GM06990 (cell line): ENCODE measurements at regions not wholly inside any gene's neighbourhood (a gene's known extent, or its start where the extent isn't known, plus 50 kb on each side); places are given as distances from the start of the nearest gene placed in this dataset.

Experiments
- DNase-seq: peaks from one replicate; pipeline ENCODE4 v3.0.0-alpha.2; 2011; ENCODE audit not compliant: insufficient read length; ENCODE audit errors: extremely low read depth
- H3K27me3 ChIP-seq: replicated peaks from 2 replicates; pipeline ENCODE4 v1.6.0; 2011; ENCODE audit warnings: low read length; ENCODE audit not compliant: control insufficient read depth, insufficient read depth
- H3K36me3 ChIP-seq: 2 replicates; pipeline ENCODE4 v1.5.1; 2011; ENCODE audit warnings: low read length; ENCODE audit not compliant: control insufficient read depth, insufficient read depth
- H3K4me3 ChIP-seq: replicated peaks from 2 replicates; pipeline ENCODE4 v1.5.1; 2011; ENCODE audit warnings: low read depth, mild to moderate bottlenecking, control low read depth, low read length
- TF ChIP-seq, protein P1 (sequence below): IDR thresholded peaks from 2 replicates; pipeline ENCODE4 v1.5.1; 2011; ENCODE audit warnings: low read length, control low read depth, mild to moderate bottlenecking, inconsistent platforms; ENCODE audit not compliant: insufficient read depth, poor library complexity, severe bottlenecking

DNA sequence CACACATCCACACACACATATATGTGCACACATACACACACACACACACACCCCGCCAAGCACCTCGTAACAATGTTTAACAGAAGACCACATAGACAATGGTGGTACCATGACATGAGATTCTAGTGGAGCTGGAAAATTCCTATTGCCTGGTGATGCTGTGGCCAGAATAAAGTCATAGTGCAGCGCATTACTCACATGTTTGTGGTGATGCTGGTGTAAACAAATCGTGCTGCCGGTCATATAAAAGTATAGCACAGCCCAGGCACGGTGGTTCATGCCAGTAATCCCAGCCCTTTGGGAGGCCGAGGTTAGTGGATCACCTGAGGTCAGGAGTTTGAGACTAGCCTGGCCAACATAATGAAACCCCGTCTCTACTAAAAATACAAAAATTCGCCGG, 275.2 kb downstream of the TRIML1 start:
- H3K36me3 ChIP-seq: no peaks in the 10 kb centered on the region
- no peak overlapping the region for H3K4me3 ChIP-seq
- no peak for DNase-seq
- TF ChIP-seq, protein P1, sequence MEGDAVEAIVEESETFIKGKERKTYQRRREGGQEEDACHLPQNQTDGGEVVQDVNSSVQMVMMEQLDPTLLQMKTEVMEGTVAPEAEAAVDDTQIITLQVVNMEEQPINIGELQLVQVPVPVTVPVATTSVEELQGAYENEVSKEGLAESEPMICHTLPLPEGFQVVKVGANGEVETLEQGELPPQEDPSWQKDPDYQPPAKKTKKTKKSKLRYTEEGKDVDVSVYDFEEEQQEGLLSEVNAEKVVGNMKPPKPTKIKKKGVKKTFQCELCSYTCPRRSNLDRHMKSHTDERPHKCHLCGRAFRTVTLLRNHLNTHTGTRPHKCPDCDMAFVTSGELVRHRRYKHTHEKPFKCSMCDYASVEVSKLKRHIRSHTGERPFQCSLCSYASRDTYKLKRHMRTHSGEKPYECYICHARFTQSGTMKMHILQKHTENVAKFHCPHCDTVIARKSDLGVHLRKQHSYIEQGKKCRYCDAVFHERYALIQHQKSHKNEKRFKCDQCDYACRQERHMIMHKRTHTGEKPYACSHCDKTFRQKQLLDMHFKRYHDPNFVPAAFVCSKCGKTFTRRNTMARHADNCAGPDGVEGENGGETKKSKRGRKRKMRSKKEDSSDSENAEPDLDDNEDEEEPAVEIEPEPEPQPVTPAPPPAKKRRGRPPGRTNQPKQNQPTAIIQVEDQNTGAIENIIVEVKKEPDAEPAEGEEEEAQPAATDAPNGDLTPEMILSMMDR: no peak
- no peaks in the 10 kb centered on the region for H3K27me3 ChIP-seq

DNA sequence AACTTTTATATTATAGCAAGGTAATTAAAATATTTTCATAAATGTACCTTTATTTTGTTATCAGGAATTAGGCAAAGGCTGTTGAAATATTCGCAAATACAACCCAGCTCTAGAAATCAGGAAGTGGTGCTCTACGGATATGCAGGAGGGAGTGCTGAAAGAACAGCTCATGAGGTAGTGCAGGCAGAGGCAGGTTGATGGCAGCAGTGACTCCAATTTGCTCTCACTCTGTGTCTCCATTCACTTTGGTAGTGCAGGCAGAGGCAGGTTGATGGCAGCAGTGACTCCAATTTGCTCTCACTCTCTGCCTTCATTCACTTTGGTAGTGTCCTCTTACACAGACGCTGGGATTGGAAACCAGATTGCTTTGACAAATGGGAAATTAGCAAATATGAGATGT, 277.9 kb downstream of the TRIML1 start:
- no peak for DNase-seq

DNA sequence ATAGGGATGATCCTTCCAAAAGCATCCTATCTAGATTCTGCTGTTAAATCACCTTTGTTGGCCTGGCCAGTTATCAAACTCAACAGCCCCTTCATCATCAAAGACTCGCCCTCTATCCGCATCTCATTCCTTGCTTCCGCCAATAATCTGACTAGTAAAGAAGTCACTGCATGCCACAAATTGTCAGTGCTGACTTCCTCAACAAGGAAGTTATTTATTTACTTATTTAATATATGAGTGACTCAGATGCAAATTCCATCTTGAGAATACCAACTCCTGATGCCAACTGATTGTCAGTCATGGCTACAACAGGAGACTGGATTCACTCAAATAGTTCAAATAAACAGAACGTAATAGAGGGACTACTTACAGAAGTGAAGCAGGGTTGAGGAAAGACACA, 283.8 kb downstream of the TRIML1 start:
- TF ChIP-seq, protein P1: no peak
- no peak for DNase-seq
- H3K36me3 ChIP-seq: no peaks in the 10 kb centered on the region
- no peaks in the 10 kb centered on the region for H3K27me3 ChIP-seq
- H3K4me3 ChIP-seq: no peak overlapping the region

More for the DNA sequence above, 277.9 kb downstream of the TRIML1 start:
- Histone ChIP-seq H3K27me3 (no peaks in the 10 kb centered on the region), H3K36me3 (no peaks in the 10 kb centered on the region), H3K4me3 (no peak overlapping the region)
- TF ChIP-seq, protein P1: no peak

DNA sequence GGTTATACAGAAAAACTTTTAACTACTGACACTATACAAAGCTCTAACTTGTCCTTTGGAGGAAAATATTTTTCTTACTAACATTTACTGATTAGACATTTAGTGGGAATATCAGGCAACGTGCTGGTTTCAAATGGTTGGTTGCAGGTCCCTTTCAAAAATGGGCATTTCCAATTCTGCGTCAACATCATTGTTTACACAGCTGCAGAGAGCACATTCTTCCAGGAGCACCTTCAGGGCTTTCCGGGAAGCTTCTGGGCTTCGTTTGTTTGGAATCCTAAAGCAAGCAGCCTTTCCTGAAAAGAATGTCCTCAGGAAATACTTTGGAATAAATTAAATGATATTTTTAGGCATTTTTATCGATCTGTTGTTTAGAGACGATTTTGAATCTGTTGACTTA, 289.7 kb downstream of the TRIML1 start:
- H3K4me3 ChIP-seq: no peak overlapping the region
- H3K27me3 ChIP-seq: no peaks in the 10 kb centered on the region
- H3K36me3 ChIP-seq: no peaks in the 10 kb centered on the region
- TF ChIP-seq, protein P1: no peak
- no peak for DNase-seq

DNA sequence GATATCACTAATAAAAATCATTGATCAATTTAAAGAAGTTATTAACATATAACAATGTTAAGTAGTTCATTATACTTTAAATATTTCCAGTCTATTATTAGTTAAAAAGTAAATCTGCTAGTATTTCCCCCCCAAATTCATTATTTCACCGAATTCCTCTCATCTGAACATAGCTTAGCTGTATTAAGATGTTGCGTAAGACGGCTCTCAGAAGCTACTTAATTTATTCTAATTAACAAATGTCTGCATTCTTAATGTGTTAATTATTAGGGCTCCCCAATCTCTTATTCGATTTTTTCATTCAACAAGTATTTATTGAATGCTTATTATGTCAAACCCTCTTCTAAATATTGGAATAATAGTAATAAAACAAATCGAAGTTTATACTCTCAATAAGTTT, 290.7 kb downstream of the TRIML1 start:
- H3K27me3 ChIP-seq: no peaks in the 10 kb centered on the region
- no peak overlapping the region for H3K4me3 ChIP-seq
- H3K36me3 ChIP-seq: no peaks in the 10 kb centered on the region
- DNase-seq: no peak
- TF ChIP-seq, protein P1: no peak

DNA sequence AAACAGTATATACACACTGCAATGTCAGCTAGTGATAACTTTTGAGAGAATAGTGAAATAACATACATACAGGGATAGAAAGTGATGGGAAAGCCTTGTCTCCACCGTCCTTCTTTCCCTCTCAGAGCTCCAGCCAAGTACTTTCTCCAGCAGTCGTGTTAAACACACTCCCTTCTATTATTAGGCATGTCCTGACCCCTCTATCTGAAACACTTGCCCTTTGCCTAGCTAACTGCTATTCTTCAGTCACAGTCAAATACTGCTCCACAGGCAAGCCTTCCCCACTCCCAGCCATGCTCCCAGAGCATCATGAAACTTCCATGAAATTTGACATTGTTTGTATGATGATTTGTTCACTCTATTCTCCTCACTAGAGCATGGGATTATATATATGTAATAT, 291.1 kb downstream of the TRIML1 start:
- DNase-seq: no peak
- no peaks in the 10 kb centered on the region for H3K27me3 ChIP-seq
- H3K36me3 ChIP-seq: no peaks in the 10 kb centered on the region
- no peak overlapping the region for H3K4me3 ChIP-seq
- TF ChIP-seq, protein P1: no peak
